PC-9 (cell line): ENCODE measurements at regions not wholly inside any gene's neighbourhood (a gene's known extent, or its start where the extent isn't known, plus 50 kb on each side); places are given as distances from the start of the nearest gene placed in this dataset.

Experiments used
- BruUV-seq: library from RNA; stranded (reverse); fragments of 400-500 nt; replicated peaks from 2 replicates; lab custom pipeline; 2021; lab: Mats Ljungman, UMichigan
- CTCF ChIA-PET: fragments of 300-600 bp; sonication (Branson Sonifier 250); formaldehyde crosslinking; loops from one replicate; lab custom pipeline; 2022; ENCODE audit warnings: antibody characterized with exemption; lab: Charles Lee
- POLR2A ChIA-PET: fragments of 300-600 bp; sonication (Branson Sonifier 250); formaldehyde crosslinking; loops from one replicate; lab custom pipeline; 2022; ENCODE audit warnings: antibody characterized with exemption; ENCODE audit not compliant: unreplicated experiment; lab: Charles Lee
- DNase-seq, 2 experiments: peaks; one replicate each; pipeline versions ENCODE4 v3.0.0 to v3.0.0-alpha.2; 2015 to 2022; ENCODE audit warnings: mixed read lengths in 1 of 2
- H2AFZ ChIP-seq: fragments of 200-600 bp; sonication (generic); 2 replicates; pipeline ENCODE4 v1.8.1; 2017; ENCODE audit warnings: antibody characterized with exemption
- H3F3A ChIP-seq: fragments of 200-600 bp; sonication (generic); 2 replicates; pipeline ENCODE4 v1.8.1; 2017; ENCODE audit warnings: antibody characterized with exemption, mild to moderate bottlenecking, low read depth; ENCODE audit not compliant: insufficient read depth
- H3K27ac ChIP-seq: fragments of 200-600 bp; sonication (generic); 2 replicates; pipeline ENCODE4 v1.6.1; 2016; ENCODE audit warnings: mixed run types
- H3K27me3 ChIP-seq: fragments of 200-600 bp; sonication (generic); 2 replicates; pipeline ENCODE4 v1.6.1; 2016; ENCODE audit warnings: low read depth, mixed run types; ENCODE audit not compliant: insufficient read depth
- H3K36me3 ChIP-seq: fragments of 200-600 bp; sonication (generic); 2 replicates; pipeline ENCODE4 v1.6.1; 2016; ENCODE audit warnings: low read depth, mixed run types
- H3K4me1 ChIP-seq: fragments of 200-600 bp; sonication (generic); replicated peaks from 2 replicates; pipeline ENCODE4 v1.6.1; 2016; ENCODE audit warnings: mixed run types; ENCODE audit not compliant: insufficient read depth
- H3K4me2 ChIP-seq: fragments of 200-600 bp; sonication (generic); 2 replicates; pipeline ENCODE4 v1.6.1; 2017; ENCODE audit warnings: mixed run types
- H3K4me3 ChIP-seq: fragments of 200-600 bp; sonication (generic); 2 replicates; pipeline ENCODE4 v1.6.1; 2016; ENCODE audit warnings: mixed run types
- H3K79me2 ChIP-seq: fragments of 200-600 bp; sonication (generic); 2 replicates; pipeline ENCODE4 v1.6.1; 2017; ENCODE audit warnings: low read depth, mixed run types
- H3K9me2 ChIP-seq: fragments of 200-600 bp; sonication (generic); 2 replicates; pipeline ENCODE4 v1.8.1; 2017; ENCODE audit warnings: mild to moderate bottlenecking; ENCODE audit not compliant: insufficient read depth
- H3K9me3 ChIP-seq: fragments of 200-600 bp; sonication (generic); 2 replicates; pipeline ENCODE4 v1.8.1; 2016; ENCODE audit warnings: low read depth; ENCODE audit not compliant: insufficient read depth
- H4K20me1 ChIP-seq: fragments of 200-600 bp; sonication (generic); 2 replicates; pipeline ENCODE4 v1.8.1; 2017; ENCODE audit not compliant: insufficient read depth
- CTCF ChIP-seq: fragments of 200-600 bp; sonication (generic); conservative IDR thresholded peaks from 2 replicates; pipeline ENCODE4 v1.6.1; 2017; ENCODE audit warnings: mixed run types, antibody characterized with exemption, mild to moderate bottlenecking, moderate library complexity
- EZH2 ChIP-seq: fragments of 200-600 bp; sonication (generic); IDR thresholded peaks from 2 replicates; pipeline ENCODE4 v1.8.0; 2017; ENCODE audit warnings: antibody characterized with exemption, low read depth
- intact Hi-C: fragments of 100-400 bp; cut with micrococcal nuclease; formaldehyde crosslinking; loops from one replicate; pipeline ENCODE4 v1.10.0; 2022; ENCODE audit not compliant: unreplicated experiment

DNA sequence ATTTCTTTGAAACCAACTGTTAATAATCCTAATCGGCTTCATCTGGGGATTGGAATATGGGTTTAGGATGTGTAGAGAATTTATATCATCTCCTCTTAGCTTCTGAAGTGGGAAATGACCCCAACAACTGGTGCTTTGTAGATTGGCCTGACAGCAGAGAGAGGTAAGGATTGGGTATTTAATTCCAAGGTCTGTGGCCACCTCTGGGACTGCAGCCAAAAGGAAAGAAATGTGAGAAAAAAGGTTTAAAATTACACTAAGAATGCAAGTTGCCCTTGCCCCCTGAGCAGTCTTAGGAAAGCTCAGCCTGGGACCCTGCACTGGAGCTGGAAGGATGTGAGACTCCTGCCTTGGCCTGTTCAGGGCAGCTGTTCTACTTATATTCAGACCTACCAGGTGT lies 157.1 kb downstream of the FTCDNL1 start:
- H3K79me2 ChIP-seq: no peaks in the 10 kb centered on the region
- no peaks in the 10 kb centered on the region for H3K9me2 ChIP-seq
- no peaks in the 10 kb centered on the region for H3K36me3 ChIP-seq
- H3K4me1 ChIP-seq: no peaks in the 10 kb centered on the region
- H3F3A ChIP-seq: no peaks in the 10 kb centered on the region
- DNase-seq: no peak
- ChIA-PET CTCF (no interaction called here), POLR2A (no interaction called here)
- no peak overlapping the region for H2AFZ ChIP-seq
- H4K20me1 ChIP-seq: no peaks in the 10 kb centered on the region
- intact Hi-C loops: no loop called here
- no peak for TF ChIP-seq CTCF
- TF ChIP-seq EZH2: no peak
- H3K27me3 ChIP-seq: no peaks in the 10 kb centered on the region
- no TSS peak for BruUV-seq
- H3K27ac ChIP-seq: no peak overlapping the region
- H3K9me3 ChIP-seq: no peaks in the 10 kb centered on the region
- no peak overlapping the region for H3K4me2 ChIP-seq
- H3K4me3 ChIP-seq: no peak overlapping the region

DNA sequence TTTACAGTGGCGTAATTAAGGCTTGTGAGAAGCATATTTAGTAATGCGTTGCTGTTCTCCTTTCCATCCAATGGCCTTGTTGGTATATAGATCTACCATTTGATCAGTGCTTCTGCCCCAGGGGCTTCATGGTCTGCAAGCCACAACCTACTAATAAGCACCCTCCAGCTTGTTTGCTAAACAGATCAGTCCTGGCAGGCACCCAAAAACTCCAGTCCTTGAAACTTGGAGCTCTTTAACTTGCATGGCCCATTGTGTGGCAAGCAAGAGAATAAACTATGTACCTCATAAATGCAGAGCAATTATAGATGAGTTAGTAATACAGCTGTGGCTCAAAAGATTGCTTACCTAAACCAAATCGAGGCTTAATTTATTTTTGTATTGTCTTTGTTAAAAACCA lies 158.5 kb downstream of the FTCDNL1 start:
- H4K20me1 ChIP-seq: no peaks in the 10 kb centered on the region
- H3K79me2 ChIP-seq: no peaks in the 10 kb centered on the region
- H3K4me2 ChIP-seq: no peak overlapping the region
- ChIA-PET CTCF (no interaction called here), POLR2A (no interaction called here)
- no peaks in the 10 kb centered on the region for H3K9me3 ChIP-seq
- H3K4me1 ChIP-seq: no peaks in the 10 kb centered on the region
- intact Hi-C loops: no loop called here
- TF ChIP-seq CTCF (no peak), EZH2 (no peak)
- no peaks in the 10 kb centered on the region for H3K36me3 ChIP-seq
- DNase-seq: no peak
- H3K4me3 ChIP-seq: no peak overlapping the region
- H3K27ac ChIP-seq: no peak overlapping the region
- no peaks in the 10 kb centered on the region for H3K9me2 ChIP-seq
- no peaks in the 10 kb centered on the region for H3F3A ChIP-seq
- H2AFZ ChIP-seq: no peak overlapping the region
- H3K27me3 ChIP-seq: no peaks in the 10 kb centered on the region
- BruUV-seq: no TSS peak

DNA sequence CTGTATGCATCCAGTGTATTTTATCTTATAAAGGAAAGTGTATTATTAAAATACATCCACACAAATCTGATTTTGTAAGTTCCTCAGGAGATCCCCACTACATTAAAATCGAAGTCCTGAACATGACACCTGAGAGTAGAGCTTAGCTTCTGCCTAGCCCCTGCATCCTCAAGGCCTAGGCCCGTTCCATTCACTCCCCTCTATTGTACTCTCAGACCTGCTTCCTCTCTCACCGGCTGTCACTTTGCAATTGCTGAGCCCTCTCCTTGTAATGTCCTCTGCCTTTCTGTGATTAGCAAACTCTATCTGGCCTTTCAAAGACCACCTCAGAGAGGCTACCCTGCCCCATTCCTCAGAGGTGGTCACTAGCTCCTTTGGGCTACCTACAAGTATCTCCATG lies 160.8 kb downstream of the FTCDNL1 start:
- Histone ChIP-seq H3K27me3 (no peaks in the 10 kb centered on the region), H3F3A (no peaks in the 10 kb centered on the region), H3K36me3 (no peaks in the 10 kb centered on the region), H3K9me2 (no peaks in the 10 kb centered on the region), H3K4me3 (no peak overlapping the region), H3K4me1 (no peaks in the 10 kb centered on the region), H4K20me1 (no peaks in the 10 kb centered on the region), H3K9me3 (no peaks in the 10 kb centered on the region), H3K27ac (no peak overlapping the region), H2AFZ (no peak overlapping the region), H3K4me2 (no peak overlapping the region), H3K79me2 (no peaks in the 10 kb centered on the region)
- CTCF ChIA-PET: no interaction called here
- intact Hi-C loops: no loop called here
- POLR2A ChIA-PET: no interaction called here
- TF ChIP-seq EZH2 (no peak), CTCF (no peak)
- BruUV-seq: no TSS peak
- DNase-seq: no peak
